ENCODE measurements at regions not wholly inside any gene's neighbourhood (a gene's known extent, or its start where the extent isn't known, plus 50 kb on each side); places are given as distances from the start of the nearest gene placed in this dataset.
"Not testable (repeated sequence)": the region's sequence is repeated elsewhere in the genome, so short reads cannot be mapped to it uniquely, and the experiment has no call there.

GRCh38 chr12:85469158-85470086, 189.4 kb downstream of the ALX1 start:
- H3K27me3 Mint-ChIP-seq; H3K9me3 Mint-ChIP-seq (ENCODE audit: low read depth); ATAC-seq; POLR2A ChIA-PET; DNase-seq; H3K36me3 Mint-ChIP-seq (ENCODE audit: low read depth): not testable (repeated sequence)
- CTCF ChIA-PET = interaction anchor here (0.7 to 1.9 kb wide), 6 partner anchors 33 to 409 kb away, joined by 3 to 10 read pairs (median 4); no protein-coding TSS in a partner anchor
- intact Hi-C loops (cut with DNase I, micrococcal nuclease) = loop anchor here in 1 of 2 experiments (2.0 kb wide), 1 partner anchor 449 kb away; no protein-coding TSS in a partner anchor
- H3K27ac Mint-ChIP-seq = peak overlapping the region; percentile 49
- H3K4me3 Mint-ChIP-seq = peak overlapping the region; percentile 56
- H3K4me1 Mint-ChIP-seq = peaks cover 14% of the 10 kb centered on the region

GRCh38 chr12:85475277-85475676, 195.3 kb downstream of the ALX1 start:
- CTCF ChIA-PET; ATAC-seq; POLR2A ChIA-PET; DNase-seq; H3K27me3 Mint-ChIP-seq; H3K9me3 Mint-ChIP-seq (ENCODE audit: low read depth); H3K27ac Mint-ChIP-seq; intact Hi-C loops (cut with DNase I, micrococcal nuclease); H3K4me1 Mint-ChIP-seq; H3K36me3 Mint-ChIP-seq (ENCODE audit: low read depth); H3K4me3 Mint-ChIP-seq: not testable (repeated sequence)

DNA sequence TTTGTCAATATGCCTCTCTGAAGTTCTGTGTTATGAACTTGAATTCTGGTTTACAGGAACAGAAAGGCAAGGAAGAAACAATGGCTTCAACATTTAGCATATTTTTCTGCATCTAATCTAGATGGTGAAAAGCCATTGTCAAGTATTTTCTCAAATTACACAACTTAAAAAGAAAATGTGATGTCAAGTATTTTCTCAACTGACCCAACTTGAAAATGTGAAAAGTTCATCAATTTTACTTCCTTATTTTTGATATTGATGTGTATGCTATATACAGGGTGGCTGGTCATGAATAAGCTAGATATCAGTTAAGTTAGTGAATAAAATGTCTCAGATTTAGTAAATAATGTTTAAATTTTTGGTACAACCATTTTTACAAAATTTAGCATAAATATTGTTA, 196.7 kb downstream of the ALX1 start:
- ChIA-PET CTCF (interaction anchor here (1.1 to 1.4 kb wide), 3 partner anchors 10 to 444 kb away, joined by 3 to 5 read pairs (median 3); no protein-coding TSS in a partner anchor), POLR2A (no interaction called here)
- H3K9me3 Mint-ChIP-seq (ENCODE audit: low read depth) = no peaks in the 10 kb centered on the region
- H3K36me3 Mint-ChIP-seq (ENCODE audit: low read depth) = no peaks in the 10 kb centered on the region
- H3K27ac Mint-ChIP-seq = no peak overlapping the region
- H3K27me3 Mint-ChIP-seq = no peaks in the 10 kb centered on the region
- no peak overlapping the region for H3K4me3 Mint-ChIP-seq
- DNase-seq (no peak), ATAC-seq (no peak)
- H3K4me1 Mint-ChIP-seq = no peaks in the 10 kb centered on the region
- intact Hi-C loops (cut with DNase I, micrococcal nuclease) = no loop called here

GRCh38 chr12:85484387-85484786, 204.4 kb downstream of the ALX1 start:
- Mint-ChIP-seq H3K36me3 (ENCODE audit: low read depth) (no peaks in the 10 kb centered on the region), H3K9me3 (ENCODE audit: low read depth) (no peaks in the 10 kb centered on the region), H3K4me1 (no peaks in the 10 kb centered on the region), H3K27me3 (no peaks in the 10 kb centered on the region), H3K27ac (no peak overlapping the region), H3K4me3 (no peak overlapping the region)
- DNase-seq (no peak), ATAC-seq (no peak)
- ChIA-PET CTCF (no interaction called here), POLR2A (no interaction called here)
- intact Hi-C loops (cut with DNase I, micrococcal nuclease) = no loop called here

DNA sequence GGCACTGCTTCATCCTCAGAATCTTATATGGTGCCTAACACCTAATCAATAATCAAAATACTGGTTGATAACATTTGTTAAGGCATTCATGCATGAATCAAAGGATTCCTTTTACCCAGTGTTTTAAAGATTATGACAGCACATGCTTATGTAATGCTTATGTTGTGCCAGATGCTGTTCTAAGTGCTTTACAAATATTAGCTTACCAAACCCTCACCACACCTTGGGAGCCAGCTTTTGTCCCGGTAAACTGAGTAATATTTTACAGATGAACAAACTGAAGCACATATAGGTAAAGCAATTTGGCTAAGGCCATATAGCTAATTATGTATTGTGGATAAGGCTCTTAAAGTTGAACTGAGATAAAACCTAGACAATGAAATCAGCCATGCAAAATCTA, 209.2 kb downstream of the ALX1 start:
- intact Hi-C loops (cut with DNase I, micrococcal nuclease) = no loop called here
- Mint-ChIP-seq H3K4me1 (no peaks in the 10 kb centered on the region), H3K36me3 (ENCODE audit: low read depth) (no peaks in the 10 kb centered on the region), H3K4me3 (no peak overlapping the region), H3K9me3 (ENCODE audit: low read depth) (no peaks in the 10 kb centered on the region), H3K27me3 (no peaks in the 10 kb centered on the region), H3K27ac (no peak overlapping the region)
- ChIA-PET POLR2A (no interaction called here), CTCF (no interaction called here)
- DNase-seq = no peak
- no peak for ATAC-seq

GRCh38 chr12:85504164-85504563, 224.1 kb downstream of the ALX1 start:
- intact Hi-C loops (cut with DNase I, micrococcal nuclease) = no loop called here
- Mint-ChIP-seq H3K36me3 (ENCODE audit: low read depth) (no peaks in the 10 kb centered on the region), H3K4me1 (no peaks in the 10 kb centered on the region), H3K27ac (no peak overlapping the region), H3K27me3 (no peaks in the 10 kb centered on the region), H3K4me3 (no peak overlapping the region), H3K9me3 (ENCODE audit: low read depth) (no peaks in the 10 kb centered on the region)
- POLR2A ChIA-PET = no interaction called here
- ATAC-seq = no peak
- no peak for DNase-seq
- CTCF ChIA-PET = no interaction called here

- Mint-ChIP-seq H3K36me3 (ENCODE audit: low read depth) (no peaks in the 10 kb centered on the region), H3K27me3 (no peaks in the 10 kb centered on the region), H3K9me3 (ENCODE audit: low read depth) (no peaks in the 10 kb centered on the region), H3K4me3 (no peak overlapping the region), H3K27ac (no peak overlapping the region), H3K4me1 (no peaks in the 10 kb centered on the region)
- intact Hi-C loops (cut with DNase I, micrococcal nuclease) = no loop called here
- DNase-seq (no peak), ATAC-seq (no peak)
- ChIA-PET CTCF (no interaction called here), POLR2A (no interaction called here)
These were observed 224.6 kb downstream of the ALX1 start for GRCh38 chr12:85504624-85505023.

- intact Hi-C loops (cut with DNase I, micrococcal nuclease) = no loop called here
- DNase-seq = no peak
- no peaks in the 10 kb centered on the region for H3K9me3 Mint-ChIP-seq (ENCODE audit: low read depth)
- no peak for ATAC-seq
- CTCF ChIA-PET = no interaction called here
- no peak overlapping the region for H3K4me3 Mint-ChIP-seq
- H3K4me1 Mint-ChIP-seq = no peaks in the 10 kb centered on the region
- H3K27ac Mint-ChIP-seq = no peak overlapping the region
- POLR2A ChIA-PET = no interaction called here
- no peaks in the 10 kb centered on the region for H3K36me3 Mint-ChIP-seq (ENCODE audit: low read depth)
- H3K27me3 Mint-ChIP-seq = no peaks in the 10 kb centered on the region
These were observed 227.4 kb downstream of the ALX1 start for GRCh38 chr12:85507456-85507855.

- intact Hi-C loops (cut with DNase I, micrococcal nuclease) = no loop called here
- Mint-ChIP-seq H3K9me3 (ENCODE audit: low read depth) (no peaks in the 10 kb centered on the region), H3K27me3 (no peaks in the 10 kb centered on the region), H3K36me3 (ENCODE audit: low read depth) (no peaks in the 10 kb centered on the region), H3K27ac (no peak overlapping the region), H3K4me1 (no peaks in the 10 kb centered on the region), H3K4me3 (no peak overlapping the region)
- POLR2A ChIA-PET = no interaction called here
- ATAC-seq = no peak
- DNase-seq = no peak
- CTCF ChIA-PET = no interaction called here
These were observed 229.2 kb downstream of the ALX1 start for GRCh38 chr12:85509081-85509856.

GRCh38 chr12:85509857-85510256, 229.8 kb downstream of the ALX1 start:
- DNase-seq (no peak), ATAC-seq (no peak)
- H3K27me3 Mint-ChIP-seq = no peaks in the 10 kb centered on the region
- ChIA-PET POLR2A (no interaction called here), CTCF (interaction anchor here (0.7 kb wide), 1 partner anchor 23 kb away, joined by 3 read pairs; no protein-coding TSS in a partner anchor)
- H3K4me1 Mint-ChIP-seq = no peaks in the 10 kb centered on the region
- intact Hi-C loops (cut with DNase I, micrococcal nuclease) = no loop called here
- H3K9me3 Mint-ChIP-seq (ENCODE audit: low read depth) = no peaks in the 10 kb centered on the region
- no peaks in the 10 kb centered on the region for H3K36me3 Mint-ChIP-seq (ENCODE audit: low read depth)
- H3K4me3 Mint-ChIP-seq = no peak overlapping the region
- no peak overlapping the region for H3K27ac Mint-ChIP-seq

DNA sequence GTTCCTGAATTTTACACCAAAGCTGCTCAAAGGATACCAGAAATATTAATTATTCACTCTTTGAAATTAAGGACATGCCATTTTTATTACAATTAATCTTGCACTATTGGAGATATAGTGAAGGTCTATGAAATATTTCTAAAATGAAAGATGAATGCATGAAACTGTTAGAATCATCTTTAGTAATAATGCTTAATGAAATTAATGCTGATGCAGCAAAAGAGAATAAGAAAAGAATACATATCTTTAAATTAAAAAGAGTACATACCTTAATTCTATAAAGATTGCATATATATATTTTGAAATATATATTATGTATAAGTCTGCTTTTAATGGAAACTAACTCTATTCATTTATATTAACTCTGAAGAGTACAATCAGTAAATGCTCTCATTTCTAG, 236.0 kb downstream of the ALX1 start:
- no peaks in the 10 kb centered on the region for H3K27me3 Mint-ChIP-seq
- ATAC-seq = no peak
- no peak overlapping the region for H3K4me3 Mint-ChIP-seq
- H3K4me1 Mint-ChIP-seq = no peaks in the 10 kb centered on the region
- POLR2A ChIA-PET = no interaction called here
- H3K9me3 Mint-ChIP-seq (ENCODE audit: low read depth) = no peaks in the 10 kb centered on the region
- DNase-seq = no peak
- CTCF ChIA-PET = no interaction called here
- H3K27ac Mint-ChIP-seq = no peak overlapping the region
- H3K36me3 Mint-ChIP-seq (ENCODE audit: low read depth) = no peaks in the 10 kb centered on the region
- intact Hi-C loops (cut with DNase I, micrococcal nuclease) = no loop called here

Measured in activated CD4-positive, alpha-beta T cell treated with anti-CD3 and anti-CD28 coated beads for 36 hours (primary cell).